Left colon (tissue), 2 donors: ENCODE measurements at regions not wholly inside any gene's neighbourhood (a gene's known extent, or its start where the extent isn't known, plus 50 kb on each side); places are given as distances from the start of the nearest gene placed in this dataset.

Experiments
- ATAC-seq: fragments of 200-7000 bp; cut with Tn5 transposase; one replicate; pipeline ENCODE4 v1.9.1; 2020; ENCODE audit warnings: mild to moderate bottlenecking, moderate library complexity
- DNase-seq, 2 donors: peaks; one replicate each; pipeline ENCODE4 v3.0.0-alpha.2; 2020
- intact Hi-C, 2 donors: fragments of 100-400 bp; cut with DNase I in 1 of 2; cut with micrococcal nuclease in 1 of 2; formaldehyde crosslinking; loops; one replicate each; pipeline versions ENCODE4 v1.11.2 to v1.14.0; 2022; cut with DNase I, micrococcal nuclease
- donor health status: DM: no; HTN: no; CAD: no.
- donor health status: DM: yes; HTN: yes; CAD: no.

DNA sequence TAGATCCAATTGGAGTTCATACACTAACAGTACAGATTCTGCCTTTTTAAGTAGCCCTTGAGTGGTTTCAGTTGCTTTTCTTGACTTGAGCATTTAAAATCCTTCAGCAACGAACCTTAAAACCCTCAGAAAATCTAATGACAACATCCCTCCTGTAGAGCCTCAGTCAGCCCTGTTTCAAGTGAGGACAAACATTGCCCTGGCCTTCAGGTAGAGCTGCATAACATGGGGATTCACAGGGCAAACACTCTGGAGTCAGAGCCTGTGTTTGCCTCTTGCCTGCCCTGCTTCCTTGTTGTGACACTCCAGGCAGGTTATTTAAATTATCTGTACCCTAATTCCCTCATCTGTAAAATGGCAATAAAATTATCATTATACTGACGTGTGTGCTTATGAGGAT, 96.1 kb upstream of the KCNA3 start:
- intact Hi-C loops: no loop called here
- ATAC-seq: no peak
- DNase-seq: no peak

DNA sequence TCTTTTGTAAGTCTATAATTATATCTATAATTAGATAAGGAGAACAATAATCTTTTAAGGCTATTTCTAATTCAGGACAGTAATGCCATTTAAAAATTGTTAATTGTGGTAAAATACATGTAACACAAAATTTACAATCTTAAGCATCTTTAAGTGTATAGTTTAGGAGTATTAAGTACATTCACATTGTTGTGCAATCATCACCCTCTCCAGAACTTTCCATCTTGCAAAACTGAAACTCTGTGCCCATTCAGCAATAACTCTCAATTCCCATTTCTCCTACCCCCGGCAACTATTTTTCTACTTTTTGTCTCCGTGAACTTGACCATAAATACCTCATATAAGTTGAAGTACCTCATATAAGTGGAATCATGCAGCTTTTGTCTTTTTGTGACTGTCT, 93.9 kb upstream of the KCNA3 start:
- intact Hi-C loops: no loop called here
- ATAC-seq (no peak), DNase-seq (no peak)

DNA sequence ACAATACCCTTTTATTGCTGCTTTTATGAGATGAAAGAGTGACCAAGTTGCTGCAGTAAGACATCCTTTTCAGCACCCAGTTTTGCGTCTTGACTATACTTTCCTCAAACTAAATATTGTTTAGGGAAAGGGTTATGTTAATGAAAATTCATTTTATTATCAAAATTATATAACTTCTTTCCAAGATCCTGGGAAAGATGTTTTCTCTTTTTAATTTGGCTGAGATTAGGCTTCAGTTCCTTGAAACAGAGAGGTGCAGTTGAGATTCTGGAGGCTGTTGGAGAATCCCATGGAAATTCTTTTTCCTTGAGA, 91.6 kb upstream of the KCNA3 start:
- intact Hi-C loops: no loop called here
- DNase-seq (no peak), ATAC-seq (no peak)

DNA sequence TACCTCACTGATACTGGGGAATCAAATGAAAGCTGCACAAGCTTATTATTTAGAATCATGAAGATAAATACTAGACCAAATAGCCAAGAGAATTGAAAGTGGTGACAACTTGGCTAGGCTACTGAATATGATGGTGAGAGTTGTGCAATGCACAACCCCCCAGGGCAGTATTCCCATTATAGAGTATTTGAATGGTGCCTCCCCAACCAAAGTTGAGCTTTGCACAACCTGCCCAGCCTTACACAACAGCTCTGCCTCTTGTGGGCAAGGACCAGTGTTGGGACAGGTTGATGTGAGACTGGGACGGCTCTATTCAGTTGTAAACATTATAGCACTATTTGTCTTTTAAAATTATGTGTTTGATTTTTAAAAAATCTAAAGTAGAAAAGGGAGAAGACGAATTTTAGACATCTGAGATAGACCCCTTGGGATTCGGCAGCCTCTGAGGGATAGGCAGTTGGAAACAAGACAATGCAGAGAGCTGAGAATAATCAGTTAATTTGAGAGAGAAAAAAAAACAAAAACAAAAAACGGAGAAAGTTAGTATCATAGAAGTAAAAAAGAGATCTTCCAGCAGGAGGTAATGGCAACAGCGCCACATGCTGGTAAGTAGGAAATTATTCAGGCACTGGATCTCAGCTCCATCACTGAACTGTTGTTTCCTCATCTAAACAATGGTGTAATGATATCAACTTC, 91.0 kb upstream of the KCNA3 start:
- ATAC-seq: peak; percentile 34
- intact Hi-C loops: loop anchor here in 1 of 2 donors (2.0 kb wide), 1 partner anchor 139 kb away; no protein-coding TSS in a partner anchor
- DNase-seq: peak in 1 of 2 donors; percentile 19

DNA sequence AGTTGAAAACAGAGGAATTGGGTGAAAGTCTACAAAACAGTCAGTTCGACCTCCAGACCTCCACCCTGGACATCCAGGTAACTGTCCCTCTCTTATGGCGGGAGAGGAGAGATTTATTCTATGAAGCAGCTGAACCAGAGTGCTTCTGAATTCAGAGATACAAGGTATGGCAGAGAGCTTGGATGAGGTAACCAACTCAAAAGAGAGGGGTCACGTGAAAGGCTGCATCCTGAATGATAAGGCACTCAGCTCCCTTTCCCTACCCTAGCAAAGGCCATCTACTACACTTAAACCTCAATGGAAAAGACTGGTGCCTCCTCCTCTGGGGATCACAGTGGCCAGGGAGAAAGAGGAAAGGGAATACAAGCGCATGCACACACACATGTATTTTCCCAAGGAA, 88.4 kb upstream of the KCNA3 start:
- DNase-seq (no peak), ATAC-seq (no peak)
- intact Hi-C loops: no loop called here

DNA sequence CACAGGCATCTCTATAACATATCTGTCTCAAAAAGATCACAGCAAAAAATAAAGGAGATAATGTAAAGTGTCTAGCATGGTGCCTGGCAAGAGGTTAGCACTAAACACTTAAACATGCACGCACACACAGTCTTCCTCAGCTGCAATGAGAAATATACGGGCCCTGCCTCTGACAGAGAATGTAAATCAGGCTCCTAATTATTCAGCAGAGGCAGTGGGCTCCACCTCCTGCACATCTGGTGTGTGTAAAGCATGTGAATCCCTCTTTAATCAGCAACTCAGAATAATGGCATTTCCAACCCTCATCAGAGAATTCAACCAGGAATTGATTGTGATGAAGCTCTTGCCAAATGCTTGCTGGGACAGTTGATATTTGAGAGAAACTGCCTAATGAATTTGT, 85.6 kb upstream of the KCNA3 start:
- ATAC-seq (no peak), DNase-seq (no peak)
- intact Hi-C loops: no loop called here

DNA sequence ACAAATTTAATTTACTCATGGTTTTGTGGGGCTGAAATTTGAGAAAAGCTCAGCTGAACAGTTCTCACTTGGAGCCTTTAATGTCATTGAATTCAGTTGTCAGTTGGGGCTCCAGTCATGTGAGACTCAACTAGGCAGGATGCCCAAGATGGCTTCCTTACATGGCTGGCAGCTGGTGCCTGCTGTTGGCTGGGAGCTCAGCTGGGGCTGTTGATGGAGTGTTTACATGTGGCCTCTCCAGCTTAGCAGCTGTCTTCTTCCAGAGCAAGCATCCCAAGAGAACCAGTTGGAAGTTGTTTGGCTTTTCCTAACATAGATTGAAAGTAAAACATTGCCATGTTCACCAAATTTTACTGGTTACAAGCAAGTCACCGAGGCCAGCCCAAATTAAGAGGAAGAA, 81.8 kb upstream of the KCNA3 start:
- DNase-seq (no peak), ATAC-seq (no peak)
- intact Hi-C loops: no loop called here

DNA sequence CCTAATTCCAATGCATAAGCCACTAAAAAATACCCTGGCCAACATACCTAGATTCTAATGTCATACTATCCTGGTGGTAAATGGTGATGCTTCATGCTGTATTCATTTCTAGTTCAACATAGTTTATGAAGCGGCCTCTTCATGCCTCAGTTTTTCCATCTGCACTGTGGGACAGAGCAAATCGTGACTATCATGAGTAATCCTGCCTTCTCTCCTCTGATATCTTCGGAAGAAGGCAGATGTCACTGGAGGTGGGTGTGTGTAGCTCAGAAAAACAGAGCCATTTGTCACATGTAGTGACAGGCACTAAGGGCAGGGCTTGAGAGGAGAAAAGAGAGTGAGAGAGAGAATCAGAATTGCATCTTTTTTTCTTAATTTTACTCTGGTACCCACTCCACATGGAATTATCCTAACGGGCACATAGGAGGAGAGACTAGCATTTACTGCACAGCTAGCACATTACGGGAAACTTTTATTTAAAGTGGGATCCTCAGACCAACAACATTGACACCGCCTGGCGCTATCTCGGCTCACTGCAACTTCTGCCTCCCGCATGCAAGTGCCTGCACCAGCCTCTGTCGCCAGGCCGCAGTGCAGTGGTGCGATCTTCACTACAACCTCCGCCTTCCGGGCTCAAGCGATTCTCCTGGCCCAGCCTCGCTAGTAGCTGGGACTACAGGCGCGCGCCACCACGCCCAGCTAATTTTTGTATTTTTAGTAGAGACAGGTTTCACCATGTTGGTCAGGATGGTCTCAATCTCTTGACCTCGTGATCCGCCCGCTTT, 78.4 kb upstream of the KCNA3 start:
- no peak for ATAC-seq
- intact Hi-C loops: no loop called here

DNA sequence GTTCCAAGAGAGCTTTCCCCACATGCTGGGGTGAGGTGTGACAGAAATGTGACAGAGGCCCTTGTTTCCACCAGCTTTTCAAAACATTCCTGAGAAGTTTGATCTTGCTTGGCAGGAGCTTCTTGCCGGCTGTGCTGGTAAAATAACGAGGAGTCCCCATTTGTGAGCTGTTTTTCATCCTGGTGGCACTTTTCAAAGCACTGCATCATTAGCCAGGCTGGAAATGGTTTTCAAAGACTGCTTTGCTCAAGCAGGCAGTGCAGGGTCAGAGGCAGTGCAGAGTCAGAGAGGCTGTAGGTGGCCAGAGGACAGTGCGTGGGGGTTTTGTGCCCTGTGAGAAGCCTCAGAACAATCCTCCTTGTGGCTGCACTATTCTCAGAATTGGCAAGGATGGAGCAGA, 75.8 kb upstream of the KCNA3 start:
- intact Hi-C loops: no loop called here
- no peak for ATAC-seq
- DNase-seq: no peak

More for the DNA sequence above, 78.4 kb upstream of the KCNA3 start:
- DNase-seq: no peak

DNA sequence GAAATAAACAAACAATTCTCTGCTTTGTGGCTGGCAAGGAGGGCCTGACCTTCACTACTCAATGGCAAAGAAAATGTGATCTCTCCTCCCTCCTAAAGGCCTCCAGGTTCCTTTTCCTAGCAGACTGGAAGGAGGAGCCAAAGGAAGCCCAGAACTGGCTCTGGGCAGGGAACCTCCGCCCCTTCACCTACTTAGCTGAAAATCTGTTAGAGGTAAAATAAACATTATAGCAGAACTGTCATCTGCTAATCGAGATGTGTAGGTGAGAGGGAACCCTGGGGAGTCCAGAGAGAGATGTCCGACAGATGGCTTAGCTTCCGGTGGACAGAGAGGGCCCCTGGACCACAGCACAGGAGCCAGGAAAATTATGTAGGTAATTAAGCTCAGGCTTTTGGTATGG, 75.2 kb upstream of the KCNA3 start:
- ATAC-seq: no peak
- DNase-seq: no peak
- intact Hi-C loops: no loop called here

DNA sequence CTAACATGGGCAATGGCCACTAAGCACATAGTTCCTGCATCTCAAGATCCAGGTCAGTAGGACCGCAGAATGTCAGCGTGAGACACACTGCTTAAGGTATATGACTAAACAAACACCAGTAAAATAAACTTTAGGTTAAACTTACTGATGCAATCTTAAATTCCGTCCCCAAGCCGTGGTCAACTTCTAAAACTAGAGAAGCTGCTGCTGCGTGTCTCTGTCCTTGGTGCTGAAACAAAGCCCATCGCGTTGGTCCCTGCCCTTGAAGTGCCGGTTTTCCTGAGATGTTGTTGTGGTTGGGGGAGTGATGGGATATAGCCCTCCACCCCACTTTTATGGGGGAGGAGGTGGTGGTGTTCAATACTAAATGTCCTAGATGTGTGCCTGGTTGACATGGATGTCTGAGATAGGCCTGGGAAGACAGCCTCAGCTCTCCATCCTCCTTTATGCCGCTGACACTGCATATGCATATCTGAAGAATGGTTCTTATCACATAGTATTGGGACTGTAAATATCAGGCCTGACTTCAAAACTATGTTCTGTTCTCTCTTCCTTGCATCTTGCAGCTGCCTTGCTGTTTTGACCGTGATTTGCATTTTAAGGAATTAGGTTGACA, 72.0 kb upstream of the KCNA3 start:
- DNase-seq: peak in 1 of 2 donors; percentile 49
- intact Hi-C loops: no loop called here
- ATAC-seq: no peak

DNA sequence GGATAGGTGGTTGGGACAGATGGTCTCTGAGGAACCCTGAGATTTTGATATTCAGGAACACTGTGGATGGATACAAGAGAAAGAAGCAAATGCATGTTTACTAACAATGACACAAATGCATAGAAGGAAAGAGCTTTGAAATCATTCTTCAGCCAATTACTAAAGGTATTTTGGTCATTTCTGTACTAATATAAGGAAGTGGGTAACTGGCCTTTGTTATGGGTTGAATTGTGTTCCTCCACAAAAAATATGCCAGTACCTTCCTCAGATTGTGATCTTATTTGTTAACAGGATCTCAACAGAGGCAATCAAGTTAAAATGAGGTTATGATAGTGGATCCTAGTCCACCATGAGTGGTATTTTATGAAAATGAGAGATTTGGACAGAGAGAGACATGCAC, 68.7 kb upstream of the KCNA3 start:
- ATAC-seq (no peak), DNase-seq (no peak)
- intact Hi-C loops: no loop called here

DNA sequence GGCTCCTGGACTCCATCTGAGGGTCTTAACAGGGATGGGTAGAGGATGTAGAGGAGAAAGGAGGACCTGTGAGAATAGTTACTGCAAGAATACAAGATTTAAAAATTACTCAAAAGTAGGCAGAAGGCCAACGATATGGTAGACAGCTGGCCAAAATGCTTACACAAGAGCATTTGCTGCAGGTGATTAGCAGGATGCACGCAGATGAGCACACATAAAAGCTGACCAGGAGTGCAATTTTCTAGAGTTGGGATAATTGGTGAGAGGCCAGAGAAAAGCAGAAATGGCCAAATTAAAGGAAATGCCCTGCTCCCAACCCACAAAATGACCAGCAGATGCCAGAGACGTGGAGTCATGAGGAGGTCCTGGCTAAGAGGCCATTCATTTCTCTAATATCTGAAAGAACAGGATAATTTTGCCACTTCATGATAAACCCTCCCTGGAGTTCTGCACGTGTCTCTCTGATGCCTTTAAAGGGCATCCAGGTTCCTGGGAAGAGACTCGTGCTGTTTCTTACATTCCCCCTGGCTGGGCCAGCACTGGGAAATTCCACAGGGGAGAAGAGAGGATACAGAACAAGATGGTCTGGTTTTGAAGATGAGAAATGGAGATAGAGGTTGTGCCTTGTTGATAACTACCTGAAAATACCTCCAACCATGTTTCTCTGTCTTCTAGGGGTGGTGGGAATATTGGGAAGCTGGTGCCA, 62.3 kb upstream of the KCNA3 start:
- ATAC-seq (no peak), DNase-seq (no peak)
- intact Hi-C loops: no loop called here

DNA sequence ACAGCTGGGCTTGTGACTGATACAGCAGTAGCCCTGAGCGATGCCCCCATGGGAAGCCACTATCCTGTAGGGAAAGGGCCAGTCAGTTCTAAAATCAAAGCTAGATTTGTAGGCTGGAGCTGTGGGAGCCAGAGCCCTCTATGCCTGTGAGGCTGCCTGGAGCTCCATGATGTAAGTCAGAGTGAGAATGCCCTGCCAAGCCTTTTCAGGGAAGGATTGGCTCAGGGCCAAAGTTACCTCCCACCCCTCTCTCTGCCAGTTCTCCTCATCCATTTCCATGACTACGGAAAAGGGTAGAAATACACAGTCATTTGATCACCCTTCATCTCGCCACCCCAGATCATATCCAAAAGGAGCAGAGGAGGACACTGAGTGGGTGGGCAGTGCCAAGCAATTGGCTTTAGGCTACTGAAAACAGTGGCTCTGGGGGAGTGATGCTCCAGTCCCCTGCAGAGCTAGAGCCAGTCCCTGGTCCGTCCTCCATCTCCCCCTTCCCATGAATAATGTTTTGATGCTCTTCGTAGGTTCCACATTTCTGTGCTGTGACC, 59.5 kb upstream of the KCNA3 start:
- no peak for DNase-seq
- no peak for ATAC-seq
- intact Hi-C loops: no loop called here

DNA sequence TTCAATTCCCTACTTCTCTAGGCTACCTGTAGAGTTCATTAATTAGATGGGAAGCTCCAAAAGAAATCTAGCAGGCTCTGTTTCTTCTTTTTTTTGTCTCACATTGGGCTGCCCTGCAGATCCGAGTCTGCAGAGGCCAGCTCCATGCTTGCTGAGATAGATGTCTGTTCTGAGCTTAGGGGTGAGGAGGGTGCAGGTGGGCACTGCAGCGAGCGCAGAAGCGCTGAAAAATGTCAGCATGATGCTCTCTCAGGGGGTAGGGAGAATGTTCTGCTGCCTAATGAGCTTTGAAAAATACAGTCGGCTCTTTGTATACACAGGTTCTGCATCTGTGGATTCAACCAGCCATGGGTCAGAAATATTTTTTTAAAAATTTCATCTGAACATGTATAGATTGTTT, 56.8 kb upstream of the KCNA3 start:
- DNase-seq (no peak), ATAC-seq (no peak)
- intact Hi-C loops: no loop called here

DNA sequence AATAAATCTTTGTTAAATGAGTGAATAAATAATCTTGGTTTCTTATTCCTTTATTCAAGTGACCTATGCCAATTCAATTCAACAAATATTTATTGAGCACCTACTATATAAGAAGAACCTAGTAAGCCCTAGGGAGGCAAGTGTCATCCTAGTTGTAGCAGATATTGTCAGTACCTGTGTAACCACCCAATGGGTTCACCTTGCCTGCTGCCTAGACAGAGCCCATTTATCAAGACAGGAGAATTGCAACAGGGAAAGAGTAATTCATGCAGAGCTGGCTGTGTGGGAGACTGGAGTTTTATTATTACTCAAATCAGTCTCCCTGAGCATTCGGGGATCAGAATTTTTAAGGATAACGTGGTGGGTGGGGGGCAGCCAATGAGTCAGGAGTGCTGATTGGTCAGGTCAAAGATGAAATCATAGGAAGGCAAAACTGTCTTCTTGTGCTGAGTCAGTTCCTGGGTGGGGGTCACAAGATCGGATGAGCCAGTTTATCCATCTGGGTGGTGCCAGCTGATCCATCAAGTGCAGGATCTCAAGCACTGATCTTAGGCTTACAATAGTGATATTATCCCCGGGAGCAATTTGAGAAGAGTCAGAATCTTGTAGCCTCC, 53.8 kb upstream of the KCNA3 start:
- ATAC-seq (no peak), DNase-seq (no peak)
- intact Hi-C loops: no loop called here

DNA sequence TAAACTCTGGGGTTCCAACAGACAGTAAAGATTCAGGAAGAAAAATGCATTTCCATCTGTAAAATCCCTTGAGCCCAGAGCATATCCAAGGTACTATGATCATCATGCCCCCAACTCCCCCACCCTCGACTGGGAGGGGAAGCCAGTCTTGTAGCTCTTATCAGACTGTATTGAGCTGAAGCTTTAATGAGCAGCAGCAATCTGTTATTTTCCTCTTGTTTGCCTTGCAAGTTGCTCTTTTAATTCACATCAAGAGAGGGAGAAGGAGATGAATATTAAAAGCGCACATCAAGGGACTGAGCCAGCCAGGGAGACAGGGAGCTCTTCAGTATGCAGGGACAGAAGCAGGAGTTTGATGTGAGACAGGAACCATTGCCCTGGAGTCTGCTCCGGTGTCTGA, 52.5 kb upstream of the KCNA3 start:
- ATAC-seq: no peak
- intact Hi-C loops: no loop called here

DNA sequence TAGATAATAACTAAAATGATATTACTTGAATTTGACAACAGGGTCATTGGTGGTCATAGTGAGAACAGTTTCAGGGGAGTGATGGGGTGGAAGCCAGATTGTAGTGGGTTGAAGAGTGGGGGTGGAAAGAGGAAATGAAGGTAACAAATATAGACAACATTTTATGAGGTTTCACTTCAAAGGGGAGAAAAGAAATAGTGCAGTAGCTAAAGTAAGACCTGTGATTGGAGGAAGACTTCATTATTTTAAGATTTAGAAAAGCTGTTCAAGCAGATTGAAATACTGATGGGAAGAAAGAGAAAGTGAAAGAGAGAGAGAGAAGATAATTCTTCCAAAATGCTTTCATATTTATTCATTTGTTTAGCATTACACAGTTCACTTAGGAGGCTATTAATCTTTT, 52.0 kb upstream of the KCNA3 start:
- intact Hi-C loops: no loop called here
- no peak for ATAC-seq

More for the DNA sequence above, 52.5 kb upstream of the KCNA3 start:
- no peak for DNase-seq

More for the DNA sequence above, 52.0 kb upstream of the KCNA3 start:
- DNase-seq: no peak
